HepG2 (cell line): ENCODE measurements at regions not wholly inside any gene's neighbourhood (a gene's known extent, or its start where the extent isn't known, plus 50 kb on each side); places are given as distances from the start of the nearest gene placed in this dataset.

Experiments
- ATAC-seq: fragments of 200-7000 bp; cut with Tn5 transposase; 3 replicates; pipeline ENCODE4 v1.9.1; 2020; ENCODE audit warnings: mild to moderate bottlenecking, moderate library complexity
- BruUV-seq: library from RNA; stranded (reverse); fragments of 400-500 nt; replicated peaks from 2 replicates; lab custom pipeline; 2021; lab: Mats Ljungman, UMichigan
- CTCF ChIA-PET: fragments of 300-600 bp; formaldehyde crosslinking; extraction: SDS; loops from one replicate; lab custom pipeline; 2021; ENCODE audit warnings: low total read pairs, inconsistent platforms, low intra/inter-chr PET ratio; lab: Yijun Ruan, JAX
- POLR2A ChIA-PET: fragments of 350-600 bp; sonication (Branson Sonifier 250); formaldehyde crosslinking; loops from one replicate; lab custom pipeline; 2020; ENCODE audit warnings: antibody characterized with exemption, inconsistent platforms; lab: Yijun Ruan, JAX
- DNase-seq: peaks from one replicate; pipeline ENCODE4 v3.0.0-alpha.2; 2015; ENCODE audit warnings: low spot score
- FAIRE-seq: peaks from 3 replicates; lab custom pipeline; 2011; peaks lifted over from hg19 to GRCh38; lab: Jason Lieb, UNC
- H2AFZ ChIP-seq: one replicate; pipeline ENCODE4 v1.6.1; 2011; ENCODE audit warnings: low read length, inconsistent platforms
- H3K27ac ChIP-seq: fragments of 300-600 bp; 3 replicates; pipeline ENCODE4 v1.8.0; 2011; ENCODE audit warnings: mixed run types, mild to moderate bottlenecking, mixed read lengths, low read length, inconsistent platforms; ENCODE audit not compliant: insufficient read depth; ENCODE audit errors: extremely low read length
- H3K27me3 ChIP-seq, 2 experiments: fragments of 200-600 bp in 1 of 2; 2 replicates in 1 of 2; 3 replicates in 1 of 2; pipeline versions ENCODE4 v1.6.0 to v1.8.0; 2011; ENCODE audit warnings: low read length in 2 of 2, mild to moderate bottlenecking in 2 of 2, moderate library complexity in 2 of 2, inconsistent platforms in 1 of 2; ENCODE audit not compliant: insufficient read depth in 2 of 2, control insufficient read depth in 1 of 2
- H3K36me3 ChIP-seq, 2 experiments: fragments of 200-600 bp in 1 of 2; replicated peaks in 1 of 2; 2 replicates in 1 of 2; 3 replicates in 1 of 2; pipeline versions ENCODE4 v1.5.1 to v1.8.0; 2011; ENCODE audit warnings: low read length in 2 of 2, inconsistent platforms in 1 of 2; ENCODE audit not compliant: insufficient read depth in 2 of 2, control insufficient read depth in 1 of 2
- H3K4me1 ChIP-seq: 2 replicates; pipeline ENCODE4 v1.5.1; 2012; ENCODE audit warnings: low read length, inconsistent platforms; ENCODE audit not compliant: insufficient read depth
- H3K4me2 ChIP-seq: 2 replicates; pipeline ENCODE4 v1.6.0; 2011; ENCODE audit warnings: low read depth, low read length, inconsistent platforms
- H3K4me3 ChIP-seq, 3 experiments: fragments of 200-600 bp in 1 of 3; sonication (generic), shearing (Covaris generic) in 1 of 3; replicated peaks in 1 of 3; 2 replicates each; pipeline ENCODE4 v1.5.1; 2011 to 2016; ENCODE audit warnings: low read length in 3 of 3, inconsistent platforms in 2 of 3, low read depth in 2 of 3, mild to moderate bottlenecking in 2 of 3, control low read depth in 1 of 3, mixed read lengths in 1 of 3; ENCODE audit not compliant: insufficient read depth in 1 of 3
- H3K79me2 ChIP-seq: one replicate; pipeline ENCODE4 v1.6.1; 2011; ENCODE audit warnings: low read length, inconsistent platforms; ENCODE audit not compliant: insufficient read depth
- H3K9ac ChIP-seq: 2 replicates; pipeline ENCODE4 v1.6.0; 2011; ENCODE audit warnings: mild to moderate bottlenecking, low read depth, low read length, inconsistent platforms; ENCODE audit not compliant: insufficient read depth
- H3K9me3 ChIP-seq: 2 replicates; pipeline ENCODE4 v1.5.1; 2012; ENCODE audit warnings: mild to moderate bottlenecking, low read length
- H4K20me1 ChIP-seq: 2 replicates; pipeline ENCODE4 v1.6.0; 2011; ENCODE audit warnings: inconsistent platforms, mild to moderate bottlenecking, low read length, moderate library complexity; ENCODE audit not compliant: insufficient read depth
- ATF7 ChIP-seq, 2 experiments: fragments of 450-650 bp in 1 of 2; sonication (generic) in 1 of 2; formaldehyde crosslinking in 1 of 2; IDR thresholded peaks; 2 replicates each; pipeline versions ENCODE4 v1.4.0 to v1.6.1; 2016 to 2020; ENCODE audit warnings: antibody characterized with exemption in 1 of 2, mild to moderate bottlenecking in 1 of 2, missing genetic modification reagents in 1 of 2
- BORCS8-MEF2B ChIP-seq: sonication (generic); formaldehyde crosslinking; IDR thresholded peaks from 2 replicates; pipeline ENCODE4 v1.8.0; 2022; ENCODE audit warnings: mild to moderate bottlenecking, missing genetic modification reagents
- CC2D1A ChIP-seq: sonication (generic); formaldehyde crosslinking; IDR thresholded peaks from 2 replicates; pipeline ENCODE4 v1.8.1; 2023; ENCODE audit warnings: mild to moderate bottlenecking, missing genetic modification reagents
- HHEX ChIP-seq: IDR thresholded peaks from 2 replicates; pipeline ENCODE4 v1.6.1; 2016; ENCODE audit warnings: control low read depth
- HIVEP1 ChIP-seq: sonication (generic); formaldehyde crosslinking; IDR thresholded peaks from 2 replicates; pipeline ENCODE4 v1.4.0; 2020; ENCODE audit warnings: mild to moderate bottlenecking, missing genetic modification reagents
- HNF4G ChIP-seq, 2 experiments: sonication (generic) in 1 of 2; formaldehyde crosslinking in 1 of 2; IDR thresholded peaks; 2 replicates each; pipeline versions ENCODE4 v1.4.0 to v1.6.1; 2011 to 2020; ENCODE audit warnings: borderline replicate concordance in 2 of 2, low read depth in 2 of 2, mild to moderate bottlenecking in 2 of 2, low read length in 1 of 2, missing genetic modification reagents in 1 of 2, moderate library complexity in 1 of 2
- HNRNPK ChIP-seq: fragments of 200-400 bp; formaldehyde crosslinking; IDR thresholded peaks from 2 replicates; pipeline ENCODE4 v1.6.1; 2018; ENCODE audit warnings: low read length, low read depth, moderate library complexity, mild to moderate bottlenecking; ENCODE audit not compliant: poor library complexity, severe bottlenecking
- KDM1A ChIP-seq: IDR thresholded peaks from 2 replicates; pipeline ENCODE4 v1.6.1; 2016; ENCODE audit warnings: missing compliant biosample characterization
- NR0B2 ChIP-seq: sonication (generic); formaldehyde crosslinking; IDR thresholded peaks from 2 replicates; pipeline ENCODE4 v1.4.0; 2020; ENCODE audit warnings: mild to moderate bottlenecking, missing genetic modification reagents
- PTBP1 ChIP-seq: fragments of 200-400 bp; formaldehyde crosslinking; IDR thresholded peaks from 2 replicates; pipeline ENCODE4 v1.6.1; 2018; ENCODE audit warnings: low read length, low read depth; ENCODE audit not compliant: poor library complexity, severe bottlenecking
- SMC3 ChIP-seq: IDR thresholded peaks from 2 replicates; pipeline ENCODE4 v1.6.1; 2011; ENCODE audit warnings: low read length, improper control_type of control experiment
- ZBTB4 ChIP-seq: sonication (generic); formaldehyde crosslinking; IDR thresholded peaks from 2 replicates; pipeline ENCODE4 v1.4.0; 2020; ENCODE audit warnings: missing genetic modification reagents, mild to moderate bottlenecking, borderline replicate concordance
- ZC3H4 ChIP-seq: sonication (generic); formaldehyde crosslinking; IDR thresholded peaks from 2 replicates; pipeline ENCODE4 v1.4.0; 2020; ENCODE audit warnings: missing genetic modification reagents, borderline replicate concordance
- ZMYM3 ChIP-seq: sonication (generic); formaldehyde crosslinking; IDR thresholded peaks from 2 replicates; pipeline ENCODE4 v1.5.1; 2020; ENCODE audit warnings: mild to moderate bottlenecking, missing genetic modification reagents
- ZNF207 ChIP-seq: fragments of 450-650 bp; IDR thresholded peaks from 2 replicates; pipeline ENCODE4 v1.6.1; 2016; ENCODE audit warnings: antibody characterized with exemption, borderline replicate concordance
- ZNF431 ChIP-seq: sonication (generic); formaldehyde crosslinking; IDR thresholded peaks from 2 replicates; pipeline ENCODE4 v1.9.0; 2022; ENCODE audit warnings: missing genetic modification reagents, low read depth, mild to moderate bottlenecking, borderline replicate concordance
- ZNF672 ChIP-seq: sonication (generic); formaldehyde crosslinking; IDR thresholded peaks from 2 replicates; pipeline ENCODE4 v1.8.1; 2022; ENCODE audit warnings: missing genetic modification reagents
- ZNF674 ChIP-seq: sonication (generic); formaldehyde crosslinking; IDR thresholded peaks from 2 replicates; pipeline ENCODE4 v1.5.0; 2020; ENCODE audit warnings: low read depth, mild to moderate bottlenecking, missing genetic modification reagents
- WGBS: methylation state at CpG from one replicate; pipeline ENCODE4 v1.1.6; 2017; ENCODE audit warnings: low lambda C conversion rate; 5-methylcytosine and 5-hydroxymethylcytosine counted together
- in situ Hi-C: cut with HindIII; loops from 2 replicates; pipeline ENCODE4 v1.10.0; 2017; ENCODE audit warnings: low pct_unique_long_range_greater_than_20kb; ENCODE audit not compliant: extremely low pct_ligation_motif_present
- intact Hi-C: fragments of 100-400 bp; cut with micrococcal nuclease; formaldehyde crosslinking; loops from one replicate; pipeline ENCODE4 v1.10.0; 2022; ENCODE audit not compliant: unreplicated experiment

- WGBS: 9% methylated on average over 6 of the region's 8 CpGs
- H3K27ac ChIP-seq: no peak overlapping the region
Observed at GRCh38 chr1:21347072-21347581, 56.9 kb upstream of the ECE1 start.

More at GRCh38 chr1:21347072-21347581, 56.9 kb upstream of the ECE1 start:
- no peak overlapping the region for H2AFZ ChIP-seq
- TF ChIP-seq CC2D1A (CRISPR knock-in tag) (no peak), ZNF674 (no peak), ZNF672 (CRISPR knock-in tag) (no peak), NR0B2 (no peak), KDM1A (CRISPR knock-in tag) (no peak), SMC3 (no peak), BORCS8-MEF2B (CRISPR knock-in tag) (no peak), HHEX (CRISPR knock-in tag) (no peak), HNRNPK (no peak), PTBP1 (no peak), ZNF207 (no peak), ZNF431 (CRISPR knock-in tag) (no peak), ATF7 (IDR thresholded peaks at IDR 0.05) (no peak), ATF7 (CRISPR knock-in tag; IDR thresholded peaks at IDR 0.05) (no peak), HIVEP1 (no peak), ZC3H4 (CRISPR knock-in tag) (no peak), ZBTB4 (no peak), ZMYM3 (CRISPR knock-in tag) (no peak), HNF4G (IDR thresholded peaks at IDR 0.05; ENCODE audit: borderline replicate concordance, low read depth, low read length) (no peak), HNF4G (CRISPR knock-in tag; IDR thresholded peaks at IDR 0.05; ENCODE audit: borderline replicate concordance, low read depth) (no peak)
- TF ChIP-seq, all 625 proteins: peak for 0
- Histone ChIP-seq H3K36me3 (no peaks in the 10 kb centered on the region), H3K4me1 (peaks cover 56% of the 10 kb centered on the region), H3K79me2 (peaks cover 10% of the 10 kb centered on the region), H4K20me1 (no peaks in the 10 kb centered on the region; the same call in none of the 2 replicates), H3K9me3 (no peaks in the 10 kb centered on the region), H3K4me3 (peak overlapping the region in 2 of 3 experiments; percentile 75 to 81; a peak in 2 of 6 replicates), H3K9ac (no peak overlapping the region), H3K4me2 (peak overlapping the region; percentile 92), H3K27me3 (peaks cover 0 to 4% of the 10 kb centered on the region in 2 experiments; a peak in 3 of 5 replicates)
- DNase-seq (no peak), FAIRE-seq (no peak), ATAC-seq (no peak)
- intact Hi-C loops (no loop called here), in situ Hi-C loops (no loop called here)
- BruUV-seq: no TSS peak
- POLR2A ChIA-PET: no interaction called here
- CTCF ChIA-PET: no interaction called here
